ENCODE measurements at regions not wholly inside any gene's neighbourhood (a gene's known extent, or its start where the extent isn't known, plus 50 kb on each side); places are given as distances from the start of the nearest gene placed in this dataset.

- no peak for DNase-seq
Observed at GRCh38 chr6:90434094-90434493, 137.5 kb upstream of the BACH2 start.

- DNase-seq, result no peak
Observed at GRCh38 chr6:90432937-90433336, 136.3 kb upstream of the BACH2 start.

- DNase-seq, result no peak
Observed at GRCh38 chr6:90432041-90432775, 135.6 kb upstream of the BACH2 start.

GRCh38 chr6:90431576-90431975 lies 134.9 kb upstream of the BACH2 start:
- DNase-seq, result no peak

- DNase-seq, result no peak
Observed at GRCh38 chr6:90429713-90430112, 133.1 kb upstream of the BACH2 start.

- DNase-seq, result no peak
Observed at GRCh38 chr6:90428514-90428913, 131.9 kb upstream of the BACH2 start.

- DNase-seq, result no peak
Observed at GRCh38 chr6:90425161-90425641, 128.6 kb upstream of the BACH2 start.

- DNase-seq, result no peak
Observed at GRCh38 chr6:90424580-90424979, 127.9 kb upstream of the BACH2 start.

GRCh38 chr6:90421666-90422065 lies 125.0 kb upstream of the BACH2 start:
- no peak for DNase-seq

GRCh38 chr6:90420500-90420899 lies 123.9 kb upstream of the BACH2 start:
- no peak for DNase-seq

- DNase-seq, result no peak
Observed at GRCh38 chr6:90417385-90417784, 120.7 kb upstream of the BACH2 start.

- no peak for DNase-seq
Observed at GRCh38 chr6:90416322-90416721, 119.7 kb upstream of the BACH2 start.

- DNase-seq, result no peak
Observed at GRCh38 chr6:90415178-90415577, 118.5 kb upstream of the BACH2 start.

- no peak for DNase-seq
Observed at GRCh38 chr6:90414352-90414751, 117.7 kb upstream of the BACH2 start.

GRCh38 chr6:90413867-90414266 lies 117.2 kb upstream of the BACH2 start:
- no peak for DNase-seq

- no peak for DNase-seq
Observed at GRCh38 chr6:90413396-90413795, 116.8 kb upstream of the BACH2 start.

- no peak for DNase-seq
Observed at GRCh38 chr6:90412538-90413369, 116.1 kb upstream of the BACH2 start.

GRCh38 chr6:90411292-90411781 lies 114.7 kb upstream of the BACH2 start:
- no peak for DNase-seq

GRCh38 chr6:90409700-90410099 lies 113.1 kb upstream of the BACH2 start:
- no peak for DNase-seq

- DNase-seq, result no peak
Observed at GRCh38 chr6:90406957-90407356, 110.3 kb upstream of the BACH2 start.

- no peak for DNase-seq
Observed at GRCh38 chr6:90406142-90406794, 109.6 kb upstream of the BACH2 start.

GRCh38 chr6:90403489-90404381 lies 107.1 kb upstream of the BACH2 start:
- DNase-seq, result no peak

Data from right forelimb (tissue), 1 donor.